GM19099 (cell line): ENCODE measurements at regions not wholly inside any gene's neighbourhood (a gene's known extent, or its start where the extent isn't known, plus 50 kb on each side); places are given as distances from the start of the nearest gene placed in this dataset.

Experiments used
- POLR2A ChIP-seq: IDR thresholded peaks from 3 replicates; pipeline ENCODE4 v1.6.1; 2011; ENCODE audit warnings: low read depth; ENCODE audit not compliant: insufficient read length; ENCODE audit errors: extremely low read depth

DNA sequence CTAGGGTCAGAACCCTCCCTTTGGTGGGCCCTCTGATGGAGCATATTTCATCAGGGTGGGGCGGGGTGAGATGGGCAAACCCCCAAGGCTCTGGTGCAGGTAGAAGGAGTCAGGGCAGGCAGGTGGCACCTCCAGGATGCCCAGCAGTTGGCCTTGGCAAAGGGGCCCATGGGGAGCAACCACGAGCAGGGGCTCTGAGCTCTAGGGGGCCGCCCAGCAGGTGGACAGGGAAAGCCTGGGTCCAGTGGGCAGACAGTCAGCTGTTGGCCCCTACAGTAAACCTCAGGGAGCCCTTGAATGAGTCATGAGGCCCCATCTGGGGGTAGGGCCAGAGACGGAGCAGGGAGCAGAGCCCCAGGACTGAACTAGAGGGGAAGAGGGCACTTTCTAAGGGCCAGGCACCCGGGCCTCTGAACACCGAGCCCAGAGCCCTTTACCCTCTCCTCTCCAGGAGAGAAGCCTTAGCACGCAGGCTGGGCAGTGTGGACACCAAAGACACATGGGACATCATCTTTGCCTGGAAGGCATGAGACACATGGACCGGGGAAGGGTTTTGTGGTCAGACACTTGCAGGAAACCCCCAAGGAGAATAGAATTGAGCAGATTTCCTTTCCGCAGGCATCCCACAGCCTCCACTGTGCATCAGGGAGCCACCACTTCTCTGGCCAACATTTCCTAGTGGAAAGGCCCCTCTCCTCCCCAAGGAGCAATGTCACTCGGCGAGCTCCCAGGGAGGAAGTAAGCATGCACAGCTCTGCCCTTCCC is 257.3 kb downstream of the GLI2 start:
- TF ChIP-seq POLR2A: no peak

DNA sequence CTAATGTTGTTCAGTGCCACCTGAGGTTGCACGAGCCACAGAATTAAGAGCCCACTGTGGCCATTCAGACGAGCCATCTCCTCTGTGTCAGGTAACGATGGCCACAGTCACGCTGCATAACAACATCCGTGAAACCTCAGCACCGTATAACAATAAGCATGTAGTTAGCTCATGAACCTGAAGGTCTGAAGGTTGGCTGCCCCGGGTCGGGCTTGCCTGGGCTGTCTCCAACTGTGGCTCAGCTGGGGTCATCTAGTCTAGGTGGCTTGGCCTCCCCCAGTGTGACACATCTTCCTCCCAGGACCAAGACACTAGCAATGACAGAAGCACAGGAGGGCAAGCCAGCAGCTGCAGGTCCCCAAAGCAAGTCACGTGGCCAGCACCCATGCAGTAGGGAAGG is 258.0 kb downstream of the GLI2 start:
- no peak for TF ChIP-seq POLR2A

DNA sequence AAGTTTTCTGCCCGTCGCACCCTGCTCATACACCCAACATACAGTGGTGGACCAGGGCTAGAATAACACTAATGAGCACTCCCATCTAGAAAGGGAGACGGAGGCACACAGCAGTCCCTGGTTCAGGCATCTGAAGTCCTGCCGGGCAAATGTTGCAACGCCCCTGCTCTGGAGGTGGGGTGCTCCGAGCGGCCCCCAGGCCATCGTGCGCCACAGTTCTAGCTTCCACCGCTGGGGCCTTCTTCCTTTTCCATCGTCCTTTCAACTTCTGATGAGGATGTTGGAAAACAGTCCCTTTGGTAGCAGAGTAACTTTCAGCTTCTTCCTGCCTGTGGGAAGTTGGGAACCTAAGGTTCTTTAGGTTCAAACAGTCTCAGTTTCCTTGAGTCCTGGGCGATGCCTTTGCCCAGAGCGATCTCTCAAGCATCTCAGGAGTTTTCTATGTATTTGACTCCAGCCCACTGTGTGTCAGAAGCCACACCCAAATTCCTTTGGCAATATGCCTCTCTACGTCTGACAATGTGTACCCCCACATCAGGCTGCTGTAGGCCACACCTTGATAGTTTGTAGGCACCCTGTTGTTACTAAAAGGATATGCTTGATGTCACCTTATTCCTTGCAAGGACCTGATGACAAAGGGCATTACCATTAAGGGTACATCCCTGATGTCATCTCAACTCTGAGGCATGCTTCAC is 258.8 kb downstream of the GLI2 start:
- no peak for TF ChIP-seq POLR2A

DNA sequence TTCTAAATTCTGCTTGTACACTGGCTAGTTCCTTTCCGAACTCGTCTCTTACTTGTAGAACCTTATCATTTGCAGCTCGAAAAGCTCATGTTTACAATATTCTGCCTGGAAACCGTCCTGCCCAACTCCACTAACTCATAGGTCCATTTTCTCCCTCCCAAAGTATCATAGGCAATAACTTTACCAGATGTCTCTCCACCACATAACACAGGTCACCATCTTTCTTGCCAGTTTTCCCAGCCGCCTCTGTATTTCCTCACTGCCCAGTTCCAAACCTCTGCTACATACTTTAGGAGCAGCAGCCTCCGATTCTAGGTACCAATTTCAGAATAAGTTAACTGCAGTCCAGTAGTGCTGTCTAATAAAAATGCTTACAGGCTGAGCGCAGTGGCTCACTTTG is 259.5 kb downstream of the GLI2 start:
- TF ChIP-seq POLR2A: no peak

DNA sequence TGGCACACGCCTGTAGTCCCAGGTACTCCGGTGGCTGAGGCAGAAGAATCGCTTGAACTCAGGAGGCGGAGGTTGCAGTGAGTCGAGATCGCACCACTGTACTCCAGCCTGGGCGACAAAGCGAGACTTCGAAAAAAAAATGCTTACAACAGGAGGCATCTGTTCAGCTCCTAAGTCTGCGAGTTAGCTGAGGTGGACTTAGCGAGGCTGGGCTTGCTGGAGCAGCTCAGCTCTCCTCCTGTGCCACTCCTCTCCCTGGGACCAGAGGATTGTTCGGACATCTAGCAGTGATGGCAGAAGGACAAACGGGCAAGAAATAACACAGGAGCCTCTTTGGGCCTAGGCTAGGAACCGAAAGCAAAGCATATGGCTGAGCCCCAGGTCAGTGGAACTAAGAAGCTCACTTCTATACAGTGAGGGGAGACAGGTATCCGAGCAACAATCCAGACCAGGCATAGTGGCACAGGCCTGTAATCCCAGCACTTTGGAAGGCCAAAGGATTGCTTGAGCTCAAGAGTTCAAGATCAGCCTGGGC is 260.1 kb downstream of the GLI2 start:
- TF ChIP-seq POLR2A: no peak

DNA sequence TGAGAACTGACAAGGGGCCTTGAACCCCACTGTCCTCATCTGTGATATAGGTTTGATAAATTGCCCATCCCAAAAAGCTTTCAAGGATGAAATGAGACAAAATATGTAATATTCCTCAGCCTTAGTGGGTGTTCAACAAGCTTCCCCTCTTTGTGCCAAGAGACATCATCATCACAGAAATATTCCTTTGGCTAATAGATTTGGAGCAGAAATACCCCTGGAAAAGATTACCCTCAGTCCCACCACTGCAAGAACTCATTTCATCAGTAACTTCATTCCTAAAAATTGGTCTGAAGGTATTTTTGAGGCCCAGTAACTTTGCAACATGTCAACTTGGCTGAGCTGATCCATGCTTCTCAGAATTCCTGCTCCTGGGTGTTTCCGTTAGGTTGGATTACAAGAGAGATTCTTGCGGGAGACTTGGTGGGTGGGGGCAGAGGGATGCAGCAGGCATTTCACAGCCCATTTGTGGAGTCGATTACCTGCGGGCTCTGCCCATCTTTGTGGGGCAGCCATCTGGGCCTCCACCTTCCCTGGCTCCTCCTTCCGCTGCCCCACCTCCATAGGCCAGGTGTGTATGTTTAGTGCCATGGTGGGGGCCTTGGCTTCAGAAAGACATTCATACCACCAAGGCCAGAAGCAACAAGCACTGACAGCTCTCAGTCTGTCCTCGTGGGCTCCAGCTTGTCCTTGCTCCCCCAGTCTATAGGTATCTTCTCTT is 263.9 kb downstream of the GLI2 start:
- no peak for TF ChIP-seq POLR2A

DNA sequence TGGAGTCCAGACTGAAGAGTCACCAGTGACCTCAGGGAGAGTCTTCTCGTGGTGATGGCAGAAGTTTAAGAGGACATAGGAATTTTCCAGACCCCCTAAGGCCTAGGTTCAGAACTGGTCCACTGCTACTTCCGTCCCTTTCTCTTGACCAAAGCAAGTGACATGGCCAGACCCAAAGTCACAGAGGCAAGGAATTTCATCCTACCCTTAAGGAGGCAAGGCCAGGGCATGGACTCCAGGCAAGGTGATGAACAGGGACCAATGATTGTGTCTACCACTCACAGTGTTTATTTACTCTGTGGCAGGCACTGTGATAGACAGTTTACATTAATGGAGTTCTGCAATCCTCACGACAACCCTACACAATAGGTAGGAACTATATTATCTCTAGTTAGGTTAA is 265.1 kb downstream of the GLI2 start:
- no peak for TF ChIP-seq POLR2A

DNA sequence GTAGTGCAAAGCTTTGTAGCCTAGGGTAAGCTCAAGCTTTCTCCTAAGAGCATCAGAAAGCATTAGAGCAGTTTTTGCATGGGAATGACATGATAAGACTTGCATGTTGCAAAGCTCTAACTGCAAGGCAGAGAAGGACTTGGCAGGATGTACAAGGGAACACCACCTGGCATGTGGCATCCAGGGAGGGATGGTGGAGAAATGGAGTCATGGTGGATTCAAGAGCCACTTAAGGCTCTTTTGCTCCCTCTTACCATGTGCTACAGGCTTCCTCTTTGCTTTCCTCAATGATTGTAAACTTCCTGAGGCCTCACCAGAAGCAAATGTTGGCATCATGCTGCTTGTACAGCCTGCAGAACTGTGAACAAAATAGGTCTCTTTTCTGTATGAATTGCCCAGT is 266.0 kb downstream of the GLI2 start:
- no peak for TF ChIP-seq POLR2A

DNA sequence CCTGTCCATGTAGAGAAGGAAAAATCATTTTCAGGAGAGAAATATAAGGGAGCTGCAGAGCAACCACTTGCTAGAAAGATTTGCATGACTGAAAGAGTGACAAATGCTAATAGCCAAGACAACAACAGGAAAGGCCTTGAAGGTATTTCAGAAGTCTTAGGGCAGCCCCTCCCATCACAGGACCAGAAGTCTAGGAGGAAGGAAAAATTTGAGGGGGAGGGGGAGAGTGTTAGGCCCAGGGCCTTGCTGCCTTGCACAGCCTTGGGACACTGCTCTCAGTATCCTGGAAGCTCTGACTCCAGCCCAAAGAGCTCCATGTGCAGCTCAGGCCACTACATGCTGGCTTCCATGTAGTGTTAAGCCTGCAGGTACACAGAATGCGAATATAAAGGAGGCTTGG is 266.9 kb downstream of the GLI2 start:
- no peak for TF ChIP-seq POLR2A

DNA sequence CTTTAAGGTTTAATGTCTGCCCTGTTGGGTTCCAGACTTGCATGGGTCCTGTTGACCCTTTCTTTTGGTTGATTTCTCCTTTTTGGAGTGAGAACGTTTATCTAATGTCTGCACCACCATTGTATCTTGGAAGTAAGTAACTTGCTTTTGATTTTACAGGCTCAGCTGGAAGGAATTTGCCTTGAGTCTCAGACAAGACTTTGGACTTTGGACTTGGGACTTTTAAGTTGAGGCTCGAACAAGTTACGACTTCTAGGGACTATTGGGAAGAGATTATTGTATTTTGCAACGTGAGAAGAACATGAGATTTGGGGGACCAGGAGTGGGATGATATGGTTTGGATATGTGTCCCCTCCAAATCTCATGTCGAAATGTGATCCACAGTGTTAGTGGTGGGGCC is 267.7 kb downstream of the GLI2 start:
- no peak for TF ChIP-seq POLR2A

DNA sequence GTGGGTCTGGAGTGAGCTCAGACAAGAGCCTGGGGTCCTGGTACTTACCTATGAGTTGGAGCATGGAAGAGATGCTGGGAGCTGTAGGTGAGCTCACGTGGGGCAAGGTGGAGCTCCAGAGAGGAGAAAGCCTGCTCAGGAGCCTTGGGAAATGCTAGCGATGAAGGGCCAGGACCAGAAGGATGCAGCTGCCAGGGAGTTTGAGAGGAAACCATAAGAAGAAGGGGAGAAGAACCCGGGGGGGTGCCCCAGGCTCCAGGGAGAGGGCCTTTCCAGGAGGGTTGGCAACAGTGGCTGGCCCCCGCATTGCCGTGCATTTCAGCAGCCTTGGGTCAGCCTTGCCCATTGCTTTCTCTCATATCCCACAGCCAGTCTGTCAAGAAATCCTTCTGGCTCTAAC is 268.7 kb downstream of the GLI2 start:
- TF ChIP-seq POLR2A: no peak

DNA sequence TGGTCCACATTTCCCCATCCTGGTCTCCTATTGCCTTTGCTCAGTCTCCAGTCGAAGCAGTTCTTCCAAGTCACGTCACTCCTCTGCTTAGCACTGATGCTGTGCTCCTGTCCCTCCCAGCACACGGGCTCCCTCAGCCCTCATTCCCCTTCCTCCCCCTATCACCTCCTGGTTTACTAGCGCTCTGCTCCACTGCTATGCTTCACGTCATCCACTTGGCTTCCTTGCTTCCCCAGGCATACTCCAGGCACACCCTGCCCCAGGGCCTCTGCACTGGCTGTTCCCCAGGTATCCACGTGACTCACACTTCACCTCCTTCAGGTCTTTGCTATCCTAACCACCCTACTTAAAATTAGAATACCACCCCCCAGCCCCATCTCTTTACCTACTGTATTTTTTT is 269.3 kb downstream of the GLI2 start:
- TF ChIP-seq POLR2A: no peak

DNA sequence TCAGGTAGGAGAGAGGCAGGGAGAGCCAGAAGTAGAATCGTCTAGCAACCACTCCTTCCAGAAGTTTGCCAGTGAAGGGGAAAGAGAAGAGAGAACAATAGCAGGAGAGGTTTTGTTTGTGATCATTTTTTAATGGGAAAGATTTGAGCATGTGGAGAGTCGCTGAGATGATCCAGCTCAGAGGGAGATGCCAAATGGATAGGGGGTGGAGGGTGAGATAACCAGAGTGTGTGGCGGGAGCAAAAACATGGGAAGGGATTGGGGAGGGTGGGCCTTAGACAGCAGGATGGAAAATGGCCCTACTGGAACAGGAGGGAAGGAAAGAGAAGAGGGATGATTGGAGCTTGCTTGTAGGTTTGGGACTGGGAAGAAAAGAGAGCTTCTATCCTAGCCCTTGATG is 269.8 kb downstream of the GLI2 start:
- no peak for TF ChIP-seq POLR2A

DNA sequence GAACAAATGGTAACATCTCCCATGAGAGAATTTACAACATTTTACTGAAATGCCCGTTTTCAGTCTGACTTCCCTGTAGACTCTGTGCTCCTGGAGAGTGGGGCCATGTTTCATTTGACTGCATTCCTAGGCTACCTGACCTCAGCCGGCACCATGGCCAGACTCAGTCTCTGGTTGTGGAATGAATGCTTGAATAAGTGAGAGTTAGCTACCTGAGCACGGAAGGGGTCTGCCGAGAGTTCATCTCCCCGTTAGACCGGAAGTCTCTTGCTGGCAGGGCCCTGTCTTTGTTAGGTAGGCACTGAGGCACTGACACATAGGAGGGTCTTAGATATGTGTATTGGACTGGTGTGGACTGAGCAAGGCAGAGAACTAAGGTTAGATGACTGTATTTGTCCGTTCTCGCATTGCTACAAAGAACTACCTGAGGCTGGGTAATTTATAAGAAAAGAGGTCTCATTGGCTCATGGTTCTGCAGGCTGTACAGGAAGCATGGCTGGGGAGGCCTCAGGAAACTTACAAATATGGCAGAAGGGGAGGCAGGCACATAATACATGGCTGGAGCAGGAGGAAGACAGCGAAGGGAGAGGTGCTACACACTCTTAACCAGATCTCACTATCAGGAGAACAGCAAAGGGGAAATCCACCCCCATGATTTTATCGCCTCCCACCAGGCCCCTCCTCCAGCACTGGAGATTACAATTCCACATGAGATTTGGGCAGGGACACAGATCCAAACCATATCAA is 271.2 kb downstream of the GLI2 start:
- no peak for TF ChIP-seq POLR2A

DNA sequence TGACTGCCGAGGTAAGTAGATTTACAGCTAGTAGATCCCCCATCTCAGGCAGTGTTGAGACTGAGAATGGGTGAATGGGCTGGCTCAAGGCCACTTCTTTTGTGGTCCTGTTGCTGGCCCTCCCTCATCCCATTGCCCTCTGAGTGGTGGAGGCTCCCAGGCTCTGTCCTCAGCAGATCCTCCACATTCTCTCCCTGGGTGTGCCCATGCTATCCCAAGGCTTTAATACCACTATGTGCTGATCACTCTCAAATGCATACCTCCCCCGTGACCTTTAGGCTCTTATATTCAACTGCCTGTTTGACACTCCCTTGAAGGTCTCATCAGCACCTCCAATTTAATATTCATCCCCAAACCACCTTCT is 271.8 kb downstream of the GLI2 start:
- no peak for TF ChIP-seq POLR2A
